ENCODE measurements at regions not wholly inside any gene's neighbourhood (a gene's known extent, or its start where the extent isn't known, plus 50 kb on each side); places are given as distances from the start of the nearest gene placed in this dataset.

DNA sequence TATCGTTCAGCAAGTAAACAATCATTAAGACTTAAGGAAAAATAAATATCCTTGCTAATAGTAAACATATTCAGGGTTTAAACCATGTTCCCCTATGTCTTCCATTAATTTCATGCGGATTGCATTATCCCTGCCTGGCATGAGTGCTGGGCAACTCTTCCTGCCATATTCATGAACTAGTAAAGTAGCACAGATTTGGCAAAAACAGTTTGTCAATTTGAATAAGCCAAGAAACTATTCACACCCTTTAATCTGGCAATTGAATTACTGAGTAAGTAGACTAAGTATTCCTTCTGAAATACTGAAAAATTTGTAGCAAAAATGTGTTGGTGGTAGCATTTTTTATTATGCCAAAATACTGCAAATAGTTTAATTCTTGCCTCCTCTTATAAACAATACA, 512.0 kb downstream of the NLGN4X start:
- WGBS, 2 experiments (ENCODE audit: extremely low coverage in 2 of 2, insufficient read length in 1 of 2): no CpG with 5 or more reads among the region's 2 CpGs
- Histone ChIP-seq H2AFZ (replicated peaks; ENCODE audit: low read length, poor library complexity) (no peak overlapping the region), H2AK5ac (ENCODE audit: low read depth, low read length) (no peak overlapping the region), H3K9me1 (ENCODE audit: insufficient read depth, low read length) (no peaks in the 10 kb centered on the region), H3K18ac (ENCODE audit: low read depth, low read length) (no peak overlapping the region), H2AK9ac (replicated peaks; ENCODE audit: low read depth, low read length, poor library complexity) (no peak overlapping the region), H3K56ac (ENCODE audit: extremely low read depth, insufficient read depth, low read length) (no peak overlapping the region), H3K27me3 (ENCODE audit: control insufficient read depth, insufficient read depth, low read length) (no peaks in the 10 kb centered on the region), H4K91ac (ENCODE audit: insufficient read depth, low read depth, low read length) (no peak overlapping the region), H3K4ac (ENCODE audit: low read depth, low read length) (no peak overlapping the region), H4K20me1 (ENCODE audit: insufficient read depth, low read length) (no peaks in the 10 kb centered on the region), H2BK20ac (ENCODE audit: low read depth, low read length) (no peak overlapping the region), H4K5ac (ENCODE audit: low read depth, low read length) (no peak overlapping the region), H3K9me3 (ENCODE audit: control insufficient read depth, insufficient read depth, low read length) (no peaks in the 10 kb centered on the region), H3K36me3 (ENCODE audit: control insufficient read depth, insufficient read depth, low read length) (no peaks in the 10 kb centered on the region), H2BK120ac (ENCODE audit: low read depth, low read length) (no peak overlapping the region), H3K79me1 (ENCODE audit: low read depth in 1 of 2, low read length in 2 of 2) (no peaks in the 10 kb centered on the region), H3K4me1 (ENCODE audit: control insufficient read depth, insufficient read depth, low read length) (no peaks in the 10 kb centered on the region), H4K8ac (ENCODE audit: low read depth in 2 of 2, low read length in 2 of 2) (no peak overlapping the region), H3K27ac (ENCODE audit: insufficient read depth, low read length) (no peak overlapping the region), H3K4me3 (ENCODE audit: insufficient read depth, low read depth, low read length) (no peak overlapping the region), H3K14ac (replicated peaks; ENCODE audit: low read depth, low read length) (no peak overlapping the region), H3K9ac (ENCODE audit: low read depth, low read length) (no peak overlapping the region), H3K23ac (ENCODE audit: low read depth, low read length) (no peak overlapping the region), H2BK15ac (ENCODE audit: low read depth, low read length) (no peak overlapping the region), H2BK5ac (ENCODE audit: low read depth, low read length, poor library complexity, severe bottlenecking) (no peak overlapping the region), H3K4me2 (ENCODE audit: low read depth, low read length) (no peak overlapping the region)
- intact Hi-C loops (cut with micrococcal nuclease): no loop called here
- no TSS peak for BruUV-seq (replicated peaks)
- no peak for TF ChIP-seq FOS (IDR thresholded peaks at IDR 0.05; ENCODE audit: low read depth, low read length)
- DNase-seq: no peak
- dilution Hi-C loops (cut with HindIII; ENCODE audit: low sequenced_read_pairs, unreplicated experiment): no loop called here
- ChIA-PET POLR2A (ENCODE audit: unreplicated experiment) (no interaction called here), CTCF (no interaction called here)
- in situ Hi-C loops (cut with MboI; ENCODE audit: low sequenced_read_pairs): no loop called here
- ATAC-seq (ENCODE audit: low read depth): no peak

All from IMR-90 (cell line).